Breast epithelium (tissue), 4 donors: ENCODE measurements at regions not wholly inside any gene's neighbourhood (a gene's known extent, or its start where the extent isn't known, plus 50 kb on each side); places are given as distances from the start of the nearest gene placed in this dataset.
A peak's percentile ranks its signal among the peaks of the same experiment; 100 is the strongest.

ENCODE experiments used
- DNase-seq, 2 donors: peaks; one replicate each; pipeline ENCODE4 v3.0.0-alpha.2; 2019; ENCODE audit warnings: low spot score in 2 of 2
- H3K27ac ChIP-seq, 2 donors: fragments of 200-600 bp; sonication (generic) in 1 of 2; one replicate each; pipeline ENCODE4 v1.5.1; 2016 to 2019; ENCODE audit warnings: mild to moderate bottlenecking in 1 of 2
- H3K27me3 ChIP-seq, 2 donors: fragments of 200-600 bp; sonication (generic) in 1 of 2; one replicate each; pipeline versions ENCODE4 v1.5.1 to v1.6.0; 2017 to 2019; ENCODE audit warnings: control low read depth in 1 of 2, mild to moderate bottlenecking in 1 of 2
- H3K36me3 ChIP-seq: fragments of 200-600 bp; one replicate; pipeline ENCODE4 v1.5.1; 2019
- H3K4me1 ChIP-seq, 2 donors: fragments of 200-600 bp; sonication (generic); one replicate each; pipeline ENCODE4 v1.5.1; 2016 to 2019; ENCODE audit warnings: control low read depth in 1 of 2
- H3K4me3 ChIP-seq, 3 donors: fragments of 200-600 bp; sonication (generic); 1 replicate in 2 of 3; 2 replicates in 1 of 3; pipeline ENCODE4 v1.5.1; 2016 to 2019; ENCODE audit warnings: mild to moderate bottlenecking in 3 of 3, moderate library complexity in 2 of 3
- H3K9me3 ChIP-seq, 2 donors: fragments of 200-600 bp; sonication (generic) in 1 of 2; one replicate each; pipeline ENCODE4 v1.5.1; 2016 to 2019; ENCODE audit warnings: control low read depth in 1 of 2
- POLR2A ChIP-seq: fragments of 450-650 bp; IDR thresholded peaks from one replicate; pipeline ENCODE4 v1.6.1; 2016; ENCODE audit warnings: antibody characterized with exemption, mild to moderate bottlenecking, moderate library complexity
- POLR2AphosphoS5 ChIP-seq, 3 donors: sonication (generic); formaldehyde crosslinking; IDR thresholded peaks; one replicate each; pipeline ENCODE4 v1.6.1; 2017; ENCODE audit warnings: antibody characterized with exemption in 3 of 3
- intact Hi-C: fragments of 100-400 bp; cut with DNase I; formaldehyde crosslinking; loops from one replicate; pipeline ENCODE4 v1.15.1; 2023; ENCODE audit warnings: low total_unique reads
- TF ChIP-seq, protein P1 (sequence below), 3 donors: fragments of 450-650 bp; IDR thresholded peaks; one replicate each; pipeline ENCODE4 v1.5.1; 2016 to 2017; ENCODE audit warnings: antibody characterized with exemption in 3 of 3, mild to moderate bottlenecking in 3 of 3, moderate library complexity in 3 of 3

DNA sequence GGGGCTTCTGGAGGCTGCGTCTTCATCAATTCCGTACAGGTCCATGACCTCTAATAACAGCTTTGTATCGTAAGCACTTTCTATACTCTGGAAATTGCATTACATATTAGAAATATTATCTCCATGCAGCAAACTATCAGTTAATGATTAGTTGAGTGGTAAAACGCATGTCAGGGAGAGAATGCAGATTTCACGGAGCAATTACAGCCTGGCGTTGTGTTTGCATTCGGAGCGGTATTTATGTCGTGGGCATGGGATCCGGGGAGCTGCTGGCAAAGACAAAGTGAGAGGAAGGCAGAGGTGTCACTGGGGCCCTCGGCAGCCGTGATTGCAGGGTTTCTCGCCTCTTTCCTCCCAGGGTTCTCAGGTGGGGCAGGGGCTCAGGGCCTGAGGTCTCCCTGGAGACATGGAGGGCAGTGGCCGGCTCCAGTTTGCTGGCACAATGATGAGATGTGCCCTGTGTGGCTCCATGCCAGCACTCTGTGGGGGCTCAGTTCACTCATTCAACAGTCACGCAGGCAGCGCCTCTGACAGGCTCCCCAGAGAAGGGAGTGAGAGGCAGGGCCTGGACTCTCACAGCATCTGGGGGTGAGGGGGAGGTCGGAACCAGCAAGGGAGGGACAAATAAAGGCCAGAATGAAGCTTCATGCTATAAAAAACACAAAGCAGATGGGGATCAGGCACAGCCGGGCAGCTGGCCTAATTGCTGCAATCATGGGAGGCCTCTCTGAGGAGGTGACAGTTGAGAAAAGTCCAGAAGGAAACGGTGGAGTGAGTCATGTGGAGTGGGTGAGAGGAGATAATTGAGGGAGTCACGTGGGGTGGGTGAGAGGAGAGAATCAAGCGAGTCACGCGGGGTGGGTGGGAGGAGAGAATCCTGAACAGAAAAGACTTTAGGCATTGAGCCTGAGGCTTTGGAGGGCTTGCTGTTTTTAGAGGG is 1002.7 kb downstream of the BRD1 start:
- no peaks in the 10 kb centered on the region for H3K36me3 ChIP-seq
- H3K27me3 ChIP-seq: peaks cover 0 to 29% of the 10 kb centered on the region in 2 donors
- no peaks in the 10 kb centered on the region for H3K4me1 ChIP-seq
- TF ChIP-seq POLR2A (no peak), POLR2AphosphoS5 (IDR thresholded peaks at IDR 0.05) (no peak)
- TF ChIP-seq, protein P1, sequence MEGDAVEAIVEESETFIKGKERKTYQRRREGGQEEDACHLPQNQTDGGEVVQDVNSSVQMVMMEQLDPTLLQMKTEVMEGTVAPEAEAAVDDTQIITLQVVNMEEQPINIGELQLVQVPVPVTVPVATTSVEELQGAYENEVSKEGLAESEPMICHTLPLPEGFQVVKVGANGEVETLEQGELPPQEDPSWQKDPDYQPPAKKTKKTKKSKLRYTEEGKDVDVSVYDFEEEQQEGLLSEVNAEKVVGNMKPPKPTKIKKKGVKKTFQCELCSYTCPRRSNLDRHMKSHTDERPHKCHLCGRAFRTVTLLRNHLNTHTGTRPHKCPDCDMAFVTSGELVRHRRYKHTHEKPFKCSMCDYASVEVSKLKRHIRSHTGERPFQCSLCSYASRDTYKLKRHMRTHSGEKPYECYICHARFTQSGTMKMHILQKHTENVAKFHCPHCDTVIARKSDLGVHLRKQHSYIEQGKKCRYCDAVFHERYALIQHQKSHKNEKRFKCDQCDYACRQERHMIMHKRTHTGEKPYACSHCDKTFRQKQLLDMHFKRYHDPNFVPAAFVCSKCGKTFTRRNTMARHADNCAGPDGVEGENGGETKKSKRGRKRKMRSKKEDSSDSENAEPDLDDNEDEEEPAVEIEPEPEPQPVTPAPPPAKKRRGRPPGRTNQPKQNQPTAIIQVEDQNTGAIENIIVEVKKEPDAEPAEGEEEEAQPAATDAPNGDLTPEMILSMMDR (IDR thresholded peaks at IDR 0.05): no peak
- H3K27ac ChIP-seq: no peak overlapping the region
- H3K9me3 ChIP-seq: peaks cover 0 to 4% of the 10 kb centered on the region in 2 donors
- intact Hi-C loops: no loop called here
- no peak overlapping the region for H3K4me3 ChIP-seq
- DNase-seq: peak in 1 of 2 donors; percentile 40

DNA sequence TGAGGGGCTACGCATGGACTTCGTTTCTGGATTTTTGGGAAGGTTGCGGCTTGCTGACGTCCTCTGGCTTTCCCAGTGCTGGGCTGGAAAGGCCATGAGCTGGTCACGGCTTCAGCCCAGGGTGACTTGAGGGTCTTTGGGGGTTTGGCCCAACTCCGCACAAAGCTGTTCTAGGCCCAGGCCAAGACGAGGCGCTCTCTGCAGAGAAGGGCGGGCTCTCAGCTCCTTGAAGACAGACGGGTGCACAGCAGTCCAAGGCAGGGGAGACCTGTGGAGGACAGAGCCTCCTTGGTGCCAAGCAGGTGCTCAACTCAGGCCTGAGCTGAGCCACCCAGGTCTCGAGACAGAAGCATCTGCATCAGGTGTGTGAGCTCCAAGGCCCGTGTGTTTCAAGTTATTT is 1003.7 kb downstream of the BRD1 start:
- H3K9me3 ChIP-seq: peaks cover 0 to 4% of the 10 kb centered on the region in 2 donors
- H3K27me3 ChIP-seq: peaks cover 0 to 29% of the 10 kb centered on the region in 2 donors
- intact Hi-C loops: no loop called here
- H3K4me3 ChIP-seq: no peak overlapping the region
- DNase-seq: peak in 1 of 2 donors; percentile 19
- no peaks in the 10 kb centered on the region for H3K36me3 ChIP-seq
- TF ChIP-seq POLR2A: no peak
- TF ChIP-seq, protein P1 (IDR thresholded peaks at IDR 0.05): no peak
- no peaks in the 10 kb centered on the region for H3K4me1 ChIP-seq
- H3K27ac ChIP-seq: no peak overlapping the region

DNA sequence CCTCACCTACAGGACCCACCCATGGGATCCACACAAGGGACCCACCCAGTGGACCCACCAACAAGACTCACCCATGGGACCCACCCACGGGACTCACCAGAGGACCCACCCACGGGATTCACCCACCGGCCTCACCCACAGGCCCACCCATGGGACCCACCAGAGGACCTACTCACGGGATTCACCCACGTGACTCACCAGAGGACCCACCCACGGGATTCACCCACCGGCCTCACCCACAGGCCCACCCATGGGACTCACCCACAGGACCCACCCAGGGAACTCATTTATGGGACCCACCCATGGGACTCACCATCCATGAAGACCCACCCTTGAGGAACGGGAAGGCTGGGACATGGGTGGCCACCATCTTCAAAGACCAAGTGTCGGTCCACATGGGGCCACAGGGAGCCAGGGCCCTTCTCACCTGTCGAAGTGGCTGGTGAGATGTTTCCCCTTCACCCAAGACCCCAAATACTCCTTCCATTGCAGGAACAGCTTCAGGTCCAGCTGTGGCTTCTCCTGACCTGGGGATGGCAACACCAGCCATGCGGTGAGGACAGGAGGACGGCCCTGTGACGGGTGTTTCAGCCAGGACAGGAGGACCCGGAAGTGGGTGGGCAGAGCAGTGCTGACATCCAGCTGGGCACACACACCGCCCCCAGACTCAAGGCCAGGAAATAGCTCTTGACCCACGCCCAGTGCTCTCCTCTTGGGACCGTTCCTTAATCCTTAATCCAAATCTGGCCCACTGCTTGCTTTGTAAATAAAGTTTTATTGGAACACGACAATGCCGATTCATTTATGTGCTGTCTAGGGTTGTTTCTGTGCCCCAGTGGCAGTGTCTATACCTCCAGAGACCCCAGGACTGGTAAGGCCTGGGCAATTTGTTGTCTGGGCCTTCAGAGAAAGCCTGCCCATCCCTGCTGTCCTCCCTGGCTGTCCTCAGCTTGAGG is 1005.1 kb downstream of the BRD1 start:
- no peak overlapping the region for H3K4me3 ChIP-seq

DNA sequence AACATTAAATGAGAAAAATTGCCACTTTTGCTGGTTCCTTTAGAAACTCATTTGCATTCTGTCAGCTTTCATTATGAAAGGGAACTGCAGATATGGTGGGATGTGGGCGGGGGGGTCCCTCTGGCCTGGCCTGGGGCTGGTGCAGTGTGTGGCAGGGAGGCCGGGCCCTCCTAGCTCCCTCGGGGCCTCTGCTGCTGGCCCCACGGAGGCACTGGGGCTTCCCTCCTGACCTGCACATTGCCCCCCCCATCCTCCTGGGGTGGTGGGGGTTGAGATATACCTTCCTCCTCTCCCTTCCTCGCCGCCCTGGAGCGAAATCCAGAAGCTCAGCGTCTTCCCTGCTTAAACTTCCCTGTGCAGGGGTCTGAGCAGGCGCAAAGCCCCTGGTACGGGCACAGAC is 1005.9 kb downstream of the BRD1 start:
- no peaks in the 10 kb centered on the region for H3K36me3 ChIP-seq
- H3K4me1 ChIP-seq: no peaks in the 10 kb centered on the region
- no peak for DNase-seq
- H3K27ac ChIP-seq: no peak overlapping the region
- TF ChIP-seq, protein P1 (IDR thresholded peaks at IDR 0.05): no peak
- no peak for TF ChIP-seq POLR2A
- TF ChIP-seq POLR2AphosphoS5 (IDR thresholded peaks at IDR 0.05): no peak
- H3K4me3 ChIP-seq: no peak overlapping the region
- H3K27me3 ChIP-seq: peaks cover 0 to 33% of the 10 kb centered on the region in 2 donors
- H3K9me3 ChIP-seq: peaks cover 0 to 4% of the 10 kb centered on the region in 2 donors
- intact Hi-C loops: no loop called here

More for the DNA sequence above, 1005.1 kb downstream of the BRD1 start:
- Histone ChIP-seq H3K27me3 (peaks cover 0 to 33% of the 10 kb centered on the region in 2 donors), H3K36me3 (no peaks in the 10 kb centered on the region), H3K9me3 (peaks cover 0 to 4% of the 10 kb centered on the region in 2 donors), H3K4me1 (no peaks in the 10 kb centered on the region), H3K27ac (no peak overlapping the region)
- TF ChIP-seq, protein P1 (IDR thresholded peaks at IDR 0.05): no peak
- no peak for TF ChIP-seq POLR2AphosphoS5 (IDR thresholded peaks at IDR 0.05)
- no peak for TF ChIP-seq POLR2A
- intact Hi-C loops: no loop called here
- peak in 1 of 2 donors; percentile 35 for DNase-seq
